Calu3 (cell line): ENCODE measurements at regions not wholly inside any gene's neighbourhood (a gene's known extent, or its start where the extent isn't known, plus 50 kb on each side); places are given as distances from the start of the nearest gene placed in this dataset. TPM values are rescaled to one million over a fixed set of nuclear protein-coding genes. Genes with fewer than 3 reads are reported as not detected.

Experiments used
- BruUV-seq: library from RNA; stranded (reverse); fragments of 400-500 nt; replicated peaks from 2 replicates; lab custom pipeline; 2021; lab: Mats Ljungman, UMichigan
- CTCF ChIA-PET: fragments of 300-600 bp; sonication (Branson Sonifier 250); formaldehyde crosslinking; loops from one replicate; lab custom pipeline; 2022; ENCODE audit warnings: antibody characterized with exemption; lab: Charles Lee
- DNase-seq: peaks from one replicate; pipeline ENCODE4 v3.0.0; 2022
- H3K27ac Mint-ChIP-seq: one replicate; pipeline ENCODE4 v1.8.0; 2022; ENCODE audit warnings: mixed read lengths; ENCODE audit not compliant: unreplicated experiment
- H3K27me3 Mint-ChIP-seq: one replicate; pipeline ENCODE4 v1.8.0; 2022; ENCODE audit warnings: mixed read lengths; ENCODE audit not compliant: unreplicated experiment
- H3K36me3 Mint-ChIP-seq: one replicate; pipeline ENCODE4 v1.8.0; 2022; ENCODE audit warnings: mild to moderate bottlenecking, moderate library complexity, mixed read lengths; ENCODE audit not compliant: insufficient read depth, unreplicated experiment
- H3K4me1 Mint-ChIP-seq: one replicate; pipeline ENCODE4 v1.8.0; 2022; ENCODE audit warnings: mild to moderate bottlenecking, low read depth, mixed read lengths; ENCODE audit not compliant: unreplicated experiment
- H3K4me3 Mint-ChIP-seq: one replicate; pipeline ENCODE4 v1.8.0; 2022; ENCODE audit warnings: mild to moderate bottlenecking, low read depth, moderate library complexity, mixed read lengths; ENCODE audit not compliant: unreplicated experiment
- H3K9me3 Mint-ChIP-seq: one replicate; pipeline ENCODE4 v1.8.0; 2022; ENCODE audit warnings: low read depth, mixed read lengths; ENCODE audit not compliant: unreplicated experiment
- intact Hi-C: fragments of 100-400 bp; cut with micrococcal nuclease; formaldehyde crosslinking; loops from one replicate; pipeline ENCODE4 v1.10.0; 2022; ENCODE audit not compliant: unreplicated experiment
- microRNA-seq: library from miRNA; unstranded; fragments of <30 nt; microRNA quantifications from one replicate; pipeline ENCODE4 v1.2.0, GENCODE V29; 2022
- TF ChIP-seq, protein P1 (sequence below): fragments of 200-600 bp; IDR thresholded peaks from one replicate; pipeline ENCODE4 v1.8.0; 2022; ENCODE audit warnings: antibody characterized with exemption; ENCODE audit not compliant: unreplicated experiment

GRCh38 chr11:24421766-24422165 lies 75.1 kb upstream of the LUZP2 start:
- intact Hi-C loops = no loop called here
- H3K4me3 Mint-ChIP-seq = no peak overlapping the region
- peaks cover 3% of the 10 kb centered on the region for H3K9me3 Mint-ChIP-seq
- no peaks in the 10 kb centered on the region for H3K27me3 Mint-ChIP-seq
- CTCF ChIA-PET = interaction anchor here (0.5 kb wide), 1 partner anchor 68 kb away, joined by 3 read pairs; no protein-coding TSS in a partner anchor
- peaks cover 16% of the 10 kb centered on the region for H3K4me1 Mint-ChIP-seq
- no peak overlapping the region for H3K27ac Mint-ChIP-seq
- DNase-seq = no peak
- TF ChIP-seq, protein P1, sequence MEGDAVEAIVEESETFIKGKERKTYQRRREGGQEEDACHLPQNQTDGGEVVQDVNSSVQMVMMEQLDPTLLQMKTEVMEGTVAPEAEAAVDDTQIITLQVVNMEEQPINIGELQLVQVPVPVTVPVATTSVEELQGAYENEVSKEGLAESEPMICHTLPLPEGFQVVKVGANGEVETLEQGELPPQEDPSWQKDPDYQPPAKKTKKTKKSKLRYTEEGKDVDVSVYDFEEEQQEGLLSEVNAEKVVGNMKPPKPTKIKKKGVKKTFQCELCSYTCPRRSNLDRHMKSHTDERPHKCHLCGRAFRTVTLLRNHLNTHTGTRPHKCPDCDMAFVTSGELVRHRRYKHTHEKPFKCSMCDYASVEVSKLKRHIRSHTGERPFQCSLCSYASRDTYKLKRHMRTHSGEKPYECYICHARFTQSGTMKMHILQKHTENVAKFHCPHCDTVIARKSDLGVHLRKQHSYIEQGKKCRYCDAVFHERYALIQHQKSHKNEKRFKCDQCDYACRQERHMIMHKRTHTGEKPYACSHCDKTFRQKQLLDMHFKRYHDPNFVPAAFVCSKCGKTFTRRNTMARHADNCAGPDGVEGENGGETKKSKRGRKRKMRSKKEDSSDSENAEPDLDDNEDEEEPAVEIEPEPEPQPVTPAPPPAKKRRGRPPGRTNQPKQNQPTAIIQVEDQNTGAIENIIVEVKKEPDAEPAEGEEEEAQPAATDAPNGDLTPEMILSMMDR = no peak
- BruUV-seq = no TSS peak
- no peaks in the 10 kb centered on the region for H3K36me3 Mint-ChIP-seq

DNA sequence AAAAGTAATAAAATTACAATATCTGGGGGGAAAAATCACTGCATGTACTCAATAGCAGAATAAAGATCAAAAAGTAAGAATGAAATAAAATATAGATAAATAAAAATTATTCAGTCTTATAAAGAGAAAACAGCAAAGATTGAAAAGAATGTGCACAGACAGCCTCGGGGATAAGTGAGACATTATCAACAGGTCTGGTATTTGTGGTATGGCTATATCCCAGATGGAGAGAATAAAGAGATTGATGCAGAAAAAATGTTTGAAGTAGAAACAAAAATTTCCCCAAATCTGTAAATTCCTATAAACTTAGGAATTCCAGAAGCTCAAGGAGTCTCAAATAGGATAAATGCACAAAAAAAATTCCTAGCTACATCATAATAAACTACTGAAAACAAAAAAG lies 74.5 kb upstream of the LUZP2 start:
- CTCF ChIA-PET = no interaction called here
- no peak for DNase-seq
- no peak overlapping the region for H3K27ac Mint-ChIP-seq
- H3K4me1 Mint-ChIP-seq = peaks cover 16% of the 10 kb centered on the region
- no peaks in the 10 kb centered on the region for H3K36me3 Mint-ChIP-seq
- H3K9me3 Mint-ChIP-seq = no peaks in the 10 kb centered on the region
- TF ChIP-seq, protein P1 = no peak
- no peak overlapping the region for H3K4me3 Mint-ChIP-seq
- no peaks in the 10 kb centered on the region for H3K27me3 Mint-ChIP-seq
- BruUV-seq = no TSS peak
- intact Hi-C loops = no loop called here

DNA sequence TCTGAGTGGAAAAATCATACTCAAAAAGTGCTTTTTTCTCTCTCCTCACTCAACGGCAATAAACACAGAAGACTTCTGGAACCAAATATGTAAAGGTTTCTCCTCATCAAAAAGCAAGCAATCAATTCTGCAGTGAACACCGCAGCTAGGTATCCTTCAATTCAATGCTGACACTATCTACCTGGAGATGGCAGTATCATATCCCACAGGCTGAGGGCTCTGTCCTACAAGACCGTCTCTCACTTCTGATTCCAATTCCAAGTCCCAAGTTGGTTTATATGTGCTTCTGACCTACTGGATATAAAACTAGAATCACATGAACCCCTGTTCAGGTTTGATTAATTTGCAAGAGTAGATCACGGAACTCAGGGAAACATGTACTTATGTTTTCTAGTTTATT lies 59.7 kb upstream of the LUZP2 start:
- Mint-ChIP-seq H3K27me3 (no peaks in the 10 kb centered on the region), H3K4me1 (no peaks in the 10 kb centered on the region), H3K36me3 (no peaks in the 10 kb centered on the region), H3K9me3 (no peaks in the 10 kb centered on the region), H3K27ac (no peak overlapping the region), H3K4me3 (no peak overlapping the region)
- intact Hi-C loops = no loop called here
- DNase-seq = no peak
- TF ChIP-seq, protein P1 = no peak
- CTCF ChIA-PET = no interaction called here
- no TSS peak for BruUV-seq

Small RNAs in the stretch of these regions (microRNA-seq; reads per million reads assigned to microRNA genes)
- gene MIR8054 = not detected
